ENCODE measurements at regions not wholly inside any gene's neighbourhood (a gene's known extent, or its start where the extent isn't known, plus 50 kb on each side); places are given as distances from the start of the nearest gene placed in this dataset.
"Not testable (repeated sequence)": the region's sequence is repeated elsewhere in the genome, so short reads cannot be mapped to it uniquely, and the experiment has no call there.

DNA sequence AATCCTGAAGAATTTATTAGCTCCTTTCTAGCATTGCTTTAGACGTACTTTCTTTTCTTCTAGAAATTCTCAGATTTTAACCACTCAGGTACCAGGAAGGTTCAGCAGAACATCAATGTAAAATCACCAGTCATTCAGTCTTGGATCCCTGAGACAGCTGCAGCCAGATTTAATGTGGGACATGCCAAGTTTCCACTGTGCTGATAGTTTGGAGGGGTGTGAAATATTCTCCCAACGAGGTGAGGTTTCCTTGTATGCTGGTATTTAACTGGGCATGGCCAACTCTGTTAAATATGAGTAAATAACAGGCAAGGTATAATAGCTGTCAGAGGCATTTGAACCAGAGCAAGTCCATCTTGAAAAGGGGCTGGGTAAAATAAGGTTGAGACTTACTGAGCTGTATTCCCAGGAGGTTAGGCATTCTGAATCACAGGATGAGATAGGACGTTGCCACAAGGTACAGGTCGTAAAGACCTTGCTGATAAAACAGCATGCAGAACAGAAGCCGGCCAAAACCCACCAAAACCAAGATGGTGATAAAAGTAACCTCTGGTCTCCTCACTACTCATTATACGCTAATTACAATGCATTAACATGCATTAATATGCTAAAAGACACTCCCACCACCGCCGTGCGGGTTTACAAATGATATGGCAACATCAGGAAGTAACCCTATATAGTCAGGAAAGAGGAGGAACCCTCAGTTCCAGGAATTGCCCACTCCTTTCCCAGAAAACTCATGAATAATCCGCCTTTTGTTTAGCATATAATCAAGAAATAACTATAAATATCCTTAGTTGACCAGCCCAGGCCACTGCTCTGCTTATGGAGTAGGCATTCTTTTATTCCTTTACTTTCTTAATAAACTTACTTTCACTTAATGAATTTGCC, 75.2 kb upstream of the RASSF8 start:
- no peak for DNase-seq

DNA sequence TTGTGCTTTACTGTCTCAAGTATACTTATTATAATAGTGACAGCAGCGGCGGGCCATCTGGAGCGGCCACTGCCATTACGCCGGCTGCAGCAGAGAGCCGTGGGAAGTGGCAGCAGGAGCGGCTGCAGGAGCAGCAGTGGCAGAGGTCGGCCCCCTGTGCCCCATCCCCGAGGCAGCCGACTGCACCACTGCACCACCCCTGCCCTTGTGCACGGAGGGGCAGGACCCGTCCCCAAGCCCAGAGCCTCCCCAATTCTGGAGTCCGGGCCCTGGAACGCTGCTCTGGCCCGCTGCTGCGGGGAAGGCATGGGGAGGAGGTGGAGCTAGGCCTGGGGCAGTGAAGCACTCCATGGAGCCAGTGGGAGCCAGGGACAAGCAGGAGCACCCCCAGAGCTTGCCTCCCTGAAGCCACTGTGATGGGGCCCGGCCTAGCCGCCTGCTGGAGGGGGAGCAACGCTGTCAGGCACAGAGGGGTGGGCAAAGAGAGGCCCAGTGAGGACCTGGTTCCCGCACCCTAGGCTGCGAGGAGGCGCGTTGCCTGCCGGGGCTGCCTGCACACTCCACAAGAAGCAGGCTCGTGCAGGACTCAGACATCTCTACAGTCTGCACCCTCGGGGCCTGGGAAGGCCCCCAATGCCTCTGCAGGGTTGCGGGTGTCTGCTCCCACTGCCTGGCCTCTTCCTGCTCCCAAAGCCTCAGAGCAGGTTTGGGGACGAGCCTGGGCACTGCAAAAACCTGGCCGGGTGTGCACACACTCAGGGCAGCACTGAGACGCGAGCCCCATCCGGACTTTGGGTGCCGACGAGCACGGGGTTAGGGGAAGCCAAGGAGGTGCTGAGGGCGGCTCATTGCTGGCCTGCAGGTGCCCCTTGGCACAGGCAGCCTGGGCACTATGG, 74.2 kb upstream of the RASSF8 start:
- no peak for DNase-seq

DNA sequence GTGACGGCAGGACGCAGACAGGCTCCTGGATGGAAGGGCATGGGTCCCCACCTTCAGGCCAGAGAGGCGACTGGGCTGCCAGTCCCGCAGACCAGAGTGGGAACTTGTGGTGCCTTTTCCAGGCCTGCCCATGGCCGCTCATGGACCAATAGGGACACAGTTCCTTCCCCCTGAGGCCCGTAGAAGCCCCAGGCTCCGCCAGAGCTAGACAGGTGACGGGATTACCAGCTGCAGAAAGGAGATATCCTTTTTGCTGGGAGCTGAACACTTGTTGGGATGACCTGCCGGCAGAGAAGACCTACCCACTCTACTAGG, 73.6 kb upstream of the RASSF8 start:
- DNase-seq, result no peak

DNA sequence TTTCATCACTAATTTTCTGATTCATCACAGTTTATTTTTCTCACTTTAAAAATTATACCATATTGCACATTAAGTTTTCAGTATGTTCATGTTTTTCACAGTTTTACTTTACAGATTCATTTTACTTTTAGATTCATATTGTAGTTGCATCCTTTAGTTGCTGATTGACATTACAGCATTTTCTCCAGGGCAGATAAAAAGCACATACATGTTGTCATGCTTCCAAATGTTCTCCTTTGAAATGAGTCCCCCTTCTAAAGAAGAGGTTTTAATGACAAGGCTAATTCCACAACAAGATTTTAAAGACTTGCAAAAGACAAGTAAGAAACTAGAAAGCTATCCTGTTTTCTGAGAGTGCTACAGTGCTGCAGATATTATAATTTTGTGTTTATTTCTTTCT, 72.1 kb upstream of the RASSF8 start:
- no peak for DNase-seq

DNA sequence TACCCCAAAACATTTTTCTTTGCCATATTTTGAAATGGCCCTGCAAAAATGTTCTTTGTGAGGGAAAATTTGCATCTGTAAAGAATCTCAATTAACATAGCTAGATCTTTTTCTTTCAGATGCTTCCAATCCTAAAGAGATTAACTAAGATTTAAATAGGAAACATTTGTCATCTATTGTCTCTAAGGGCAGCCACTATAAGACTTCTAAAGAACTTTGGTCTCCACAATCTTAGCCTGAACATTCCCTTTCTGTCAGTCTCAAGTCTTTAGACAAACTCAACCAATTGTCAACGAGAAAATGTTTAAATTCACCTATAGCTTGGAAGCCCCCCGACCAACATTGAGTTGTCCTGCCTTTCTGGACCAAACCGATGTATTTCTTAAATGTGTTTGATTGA, 71.1 kb upstream of the RASSF8 start:
- no peak for DNase-seq

DNA sequence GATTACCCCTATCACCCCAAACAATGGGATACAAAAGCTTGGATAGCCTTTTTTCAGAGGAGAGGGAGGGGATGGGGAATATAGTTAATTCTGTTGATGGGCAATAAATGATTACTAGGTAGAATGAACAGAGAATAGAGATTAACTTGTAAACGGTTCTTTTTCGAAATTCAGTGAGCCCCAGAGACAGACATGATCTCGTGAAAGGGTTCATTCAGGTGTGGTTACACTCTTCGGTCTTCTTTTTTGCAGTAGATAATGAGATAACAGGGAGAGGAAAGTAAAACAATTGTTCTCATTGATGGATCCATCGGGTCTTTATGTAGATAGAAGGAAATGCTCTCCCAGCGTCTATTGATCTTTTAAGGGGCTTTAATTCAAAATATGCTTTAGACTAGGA, 69.3 kb upstream of the RASSF8 start:
- DNase-seq, result no peak

DNA sequence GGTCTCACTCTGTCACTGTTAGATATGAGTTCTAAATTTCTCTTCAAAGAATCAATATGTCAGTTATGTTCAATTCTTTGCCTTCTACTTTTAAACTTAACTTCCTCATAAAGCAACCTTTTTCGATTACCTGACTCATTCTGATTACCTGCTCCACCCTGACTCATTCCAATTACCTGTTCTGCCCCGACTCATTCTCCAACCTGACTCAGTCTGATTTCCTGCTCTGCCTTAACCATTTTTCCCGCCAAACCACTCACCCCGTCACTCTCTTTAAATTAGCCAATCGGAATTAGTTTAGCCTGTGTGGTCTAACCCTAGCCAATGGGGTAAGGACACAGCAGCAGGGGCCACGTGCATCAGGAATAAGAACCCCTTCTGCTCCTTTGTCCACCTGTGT, 67.4 kb upstream of the RASSF8 start:
- DNase-seq, result not testable (repeated sequence)

DNA sequence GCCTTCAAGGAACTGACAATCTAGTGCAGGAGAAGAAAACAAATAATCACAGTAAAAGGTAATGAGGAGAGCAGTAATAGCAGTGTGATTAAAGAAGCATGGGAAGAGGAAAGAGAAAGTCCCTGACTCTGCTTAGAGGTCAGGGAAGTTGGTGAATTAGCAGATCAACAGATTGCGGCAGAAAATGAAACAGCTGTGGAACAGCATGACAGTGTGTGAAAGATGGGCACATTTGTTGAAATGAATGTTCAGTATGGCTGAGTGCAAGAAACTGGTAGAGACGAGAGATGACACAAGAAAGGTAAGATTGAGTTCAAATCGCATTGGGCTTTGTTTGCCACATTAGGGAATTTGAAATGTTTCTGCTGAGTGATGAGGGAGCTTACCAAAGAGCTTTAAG, 63.7 kb upstream of the RASSF8 start:
- no peak for DNase-seq

DNA sequence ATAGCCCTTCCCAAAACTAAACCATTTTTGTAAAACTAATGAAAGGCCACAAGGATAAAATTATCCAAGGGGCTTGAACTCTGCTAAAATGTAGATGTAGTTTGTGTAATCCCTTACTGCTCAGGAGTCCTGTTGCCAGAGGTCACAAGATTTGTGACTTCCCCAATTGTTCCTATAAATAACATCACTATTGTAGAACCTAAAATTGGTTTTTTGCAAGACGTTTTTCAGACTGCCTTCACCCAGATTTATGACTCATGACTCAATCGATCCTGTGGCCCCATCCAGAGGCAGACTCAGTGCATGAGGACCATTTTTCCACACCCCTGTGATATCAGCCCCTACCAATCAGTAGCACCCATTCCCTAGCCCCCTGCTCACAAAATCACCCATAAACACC, 61.5 kb upstream of the RASSF8 start:
- DNase-seq, result no peak

DNA sequence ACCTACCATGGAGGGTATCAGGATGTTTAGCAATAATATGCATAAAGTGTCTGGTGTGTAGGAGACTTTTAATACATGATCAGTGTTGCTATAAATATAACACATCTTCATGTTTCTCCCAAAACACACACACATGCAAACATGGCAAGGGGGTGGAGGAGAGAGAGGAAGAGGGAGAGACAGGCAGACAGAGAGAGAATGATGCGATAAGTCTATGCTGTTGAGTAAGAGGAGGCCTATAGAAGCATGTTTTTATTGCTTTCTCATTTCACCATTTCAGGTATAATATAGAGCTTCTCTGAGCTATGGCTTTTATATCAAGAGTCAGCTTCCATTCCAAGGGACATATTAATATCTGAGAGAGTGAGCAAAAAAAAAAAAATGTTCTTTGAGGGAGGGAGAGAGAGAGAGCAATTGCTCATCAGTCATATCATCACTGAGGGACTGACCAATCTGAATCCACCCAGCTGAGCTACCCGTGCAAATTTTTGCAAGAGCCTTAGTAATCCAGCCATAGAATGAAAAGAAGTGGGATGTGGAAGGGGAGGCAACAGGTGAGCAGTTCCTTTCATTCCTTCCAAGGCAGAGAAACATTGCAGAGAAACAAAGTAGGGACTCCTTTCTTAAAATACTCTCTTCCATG, 54.8 kb upstream of the RASSF8 start:
- no peak for DNase-seq

DNA sequence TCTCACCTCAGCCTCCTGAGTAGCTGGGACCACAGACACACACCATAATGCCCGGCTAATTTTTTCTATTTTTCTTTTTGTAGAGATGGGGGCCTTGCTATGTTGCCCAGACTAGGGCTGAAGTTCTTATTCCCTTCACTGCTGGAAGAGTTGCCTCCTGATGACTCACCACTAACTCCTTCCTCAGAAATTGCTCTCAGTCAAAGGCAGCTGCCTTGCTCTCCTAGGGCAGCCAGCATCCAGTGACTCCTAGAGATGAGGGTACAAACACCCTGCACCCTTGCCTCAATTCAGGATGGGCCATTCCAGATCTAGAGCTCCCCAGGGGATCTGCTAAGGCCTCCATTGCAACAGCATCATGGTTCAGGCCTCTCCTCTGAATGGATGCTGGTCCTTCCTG, 54.0 kb upstream of the RASSF8 start:
- no peak for DNase-seq

DNA sequence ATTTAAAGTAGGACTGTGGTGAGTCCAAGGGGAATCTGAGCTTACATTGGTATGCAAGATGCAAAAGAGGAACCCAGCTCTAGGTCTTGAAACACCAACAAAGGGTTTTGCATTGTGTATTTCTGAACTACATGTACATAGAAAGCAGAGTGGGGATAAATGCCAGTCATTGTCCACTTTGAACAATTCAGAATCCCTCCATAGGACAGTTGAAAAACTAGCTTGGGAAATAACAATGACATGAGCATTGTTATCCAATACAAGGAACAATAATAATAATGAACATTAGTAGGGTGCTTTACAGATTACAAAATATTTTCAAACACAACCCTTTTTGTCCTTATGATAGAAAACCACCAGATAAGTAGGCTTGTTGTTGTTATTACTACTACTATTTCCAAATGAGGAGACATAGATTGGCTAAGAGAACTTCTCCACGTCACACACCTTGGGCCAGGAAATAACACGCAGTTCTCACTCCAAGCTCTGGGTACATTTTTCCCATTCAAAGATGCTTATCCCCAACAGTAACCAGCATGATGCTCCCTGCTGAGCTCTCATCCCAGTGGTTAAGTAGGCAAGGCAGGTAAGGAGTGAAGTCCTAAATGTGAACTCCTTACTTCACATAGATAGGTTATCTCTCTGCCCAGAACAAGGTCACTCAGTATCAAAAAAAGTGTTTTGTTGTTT, 51.7 kb upstream of the RASSF8 start:
- DNase-seq, result peak; percentile 34

Data from midbrain (tissue), 1 donor.